ENCODE measurements at regions not wholly inside any gene's neighbourhood (a gene's known extent, or its start where the extent isn't known, plus 50 kb on each side); places are given as distances from the start of the nearest gene placed in this dataset.

DNA sequence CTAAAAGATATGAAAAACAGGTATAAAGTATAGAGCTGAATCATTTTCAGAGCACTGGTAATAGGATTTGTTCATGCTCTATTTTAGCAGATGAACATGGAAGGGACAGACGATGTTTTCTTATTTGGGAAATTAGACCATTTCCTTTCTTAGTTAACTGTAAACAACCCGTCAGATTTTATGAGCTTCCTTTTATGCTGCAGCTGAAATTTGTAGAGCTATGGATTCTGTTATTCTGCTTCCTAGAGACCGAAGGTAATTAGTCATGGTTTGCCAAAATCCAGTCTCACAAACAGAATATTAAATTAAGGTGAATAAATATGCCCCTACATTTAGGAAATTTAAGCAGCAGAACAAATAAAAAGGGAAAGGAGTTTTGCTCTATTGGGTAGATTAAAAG, 180.2 kb upstream of the SYT1 start:
- H3K27ac ChIP-seq, result no peak overlapping the region
- DNase-seq (ENCODE audit: low spot score), result no peak

DNA sequence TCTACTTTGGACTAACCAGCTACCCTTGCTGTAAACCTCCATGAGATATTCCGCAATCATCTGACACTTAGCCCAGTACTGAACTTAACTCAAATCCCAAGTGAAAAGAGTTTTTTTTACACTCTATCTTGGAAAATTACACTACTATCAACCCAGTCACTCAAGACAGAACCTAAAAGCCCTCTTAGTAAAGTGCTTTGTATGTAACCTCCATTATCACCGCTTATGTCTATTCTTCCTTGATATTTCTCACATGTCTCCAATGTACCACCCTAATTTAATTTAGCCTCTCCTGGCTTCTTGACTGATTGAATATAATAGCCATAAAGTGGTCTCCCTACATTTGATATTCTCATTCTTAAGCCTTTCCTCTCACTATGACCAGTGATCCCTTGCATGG, 168.8 kb upstream of the SYT1 start:
- TF ChIP-seq, protein P1, sequence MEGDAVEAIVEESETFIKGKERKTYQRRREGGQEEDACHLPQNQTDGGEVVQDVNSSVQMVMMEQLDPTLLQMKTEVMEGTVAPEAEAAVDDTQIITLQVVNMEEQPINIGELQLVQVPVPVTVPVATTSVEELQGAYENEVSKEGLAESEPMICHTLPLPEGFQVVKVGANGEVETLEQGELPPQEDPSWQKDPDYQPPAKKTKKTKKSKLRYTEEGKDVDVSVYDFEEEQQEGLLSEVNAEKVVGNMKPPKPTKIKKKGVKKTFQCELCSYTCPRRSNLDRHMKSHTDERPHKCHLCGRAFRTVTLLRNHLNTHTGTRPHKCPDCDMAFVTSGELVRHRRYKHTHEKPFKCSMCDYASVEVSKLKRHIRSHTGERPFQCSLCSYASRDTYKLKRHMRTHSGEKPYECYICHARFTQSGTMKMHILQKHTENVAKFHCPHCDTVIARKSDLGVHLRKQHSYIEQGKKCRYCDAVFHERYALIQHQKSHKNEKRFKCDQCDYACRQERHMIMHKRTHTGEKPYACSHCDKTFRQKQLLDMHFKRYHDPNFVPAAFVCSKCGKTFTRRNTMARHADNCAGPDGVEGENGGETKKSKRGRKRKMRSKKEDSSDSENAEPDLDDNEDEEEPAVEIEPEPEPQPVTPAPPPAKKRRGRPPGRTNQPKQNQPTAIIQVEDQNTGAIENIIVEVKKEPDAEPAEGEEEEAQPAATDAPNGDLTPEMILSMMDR (IDR thresholded peaks at IDR 0.05), result no peak
- no peak overlapping the region for H3K4me3 ChIP-seq
- no peak overlapping the region for H3K27ac ChIP-seq
- DNase-seq (ENCODE audit: low spot score), result no peak

More for the DNA sequence above, 180.2 kb upstream of the SYT1 start:
- TF ChIP-seq, protein P1 (IDR thresholded peaks at IDR 0.05), result no peak
- no peak overlapping the region for H3K4me3 ChIP-seq

DNA sequence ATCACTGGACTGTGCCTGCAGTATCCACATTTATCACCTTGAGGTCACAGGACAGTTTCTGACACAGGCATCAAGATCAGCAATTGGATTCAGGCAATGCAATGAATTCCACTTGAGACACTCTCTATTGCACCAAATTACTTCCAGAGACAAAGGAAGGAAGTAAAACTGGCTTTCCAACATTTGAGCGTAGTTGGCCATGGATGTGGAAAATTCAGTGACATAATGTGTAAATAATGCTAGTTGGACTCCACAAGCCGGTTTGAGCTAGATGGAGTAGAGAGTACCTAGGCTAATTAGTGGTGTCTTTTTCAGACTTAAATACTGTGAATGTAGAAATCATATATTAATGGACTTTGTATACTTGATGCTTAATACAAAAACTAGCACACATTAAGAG, 168.3 kb upstream of the SYT1 start:
- DNase-seq (ENCODE audit: low spot score), result no peak
- no peak overlapping the region for H3K4me3 ChIP-seq
- TF ChIP-seq, protein P1 (IDR thresholded peaks at IDR 0.05), result no peak
- no peak overlapping the region for H3K27ac ChIP-seq

DNA sequence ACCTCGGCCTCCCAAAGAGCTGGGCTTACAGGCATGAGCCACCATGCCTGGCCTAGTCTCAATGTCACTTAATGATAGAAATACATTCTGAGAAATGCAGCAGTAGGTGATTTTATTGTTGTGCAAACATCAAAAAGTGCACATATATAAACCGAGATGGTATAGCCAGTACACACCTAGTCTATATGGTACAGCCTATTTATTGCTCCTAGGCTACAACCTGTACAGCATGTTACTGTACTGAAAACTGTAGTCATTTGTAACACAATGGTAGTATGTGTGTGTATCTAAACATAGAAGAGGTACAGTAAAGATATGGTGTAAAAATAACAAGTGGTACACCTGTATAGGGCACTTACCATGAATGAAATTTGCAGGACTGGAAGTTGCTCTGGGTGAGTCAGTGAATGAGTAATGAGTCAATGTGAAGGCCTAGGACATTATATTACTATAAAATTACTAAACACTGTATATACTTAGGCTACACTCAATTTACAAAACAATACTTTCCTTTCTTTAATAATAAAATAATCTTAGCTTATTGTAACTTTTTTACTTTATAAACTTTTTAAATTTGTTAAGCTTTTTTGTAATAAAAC, 166.7 kb upstream of the SYT1 start:
- no peak for DNase-seq (ENCODE audit: low spot score)
- no peak overlapping the region for H3K4me3 ChIP-seq
- H3K27ac ChIP-seq, result no peak overlapping the region
- TF ChIP-seq, protein P1 (IDR thresholded peaks at IDR 0.05), result no peak

DNA sequence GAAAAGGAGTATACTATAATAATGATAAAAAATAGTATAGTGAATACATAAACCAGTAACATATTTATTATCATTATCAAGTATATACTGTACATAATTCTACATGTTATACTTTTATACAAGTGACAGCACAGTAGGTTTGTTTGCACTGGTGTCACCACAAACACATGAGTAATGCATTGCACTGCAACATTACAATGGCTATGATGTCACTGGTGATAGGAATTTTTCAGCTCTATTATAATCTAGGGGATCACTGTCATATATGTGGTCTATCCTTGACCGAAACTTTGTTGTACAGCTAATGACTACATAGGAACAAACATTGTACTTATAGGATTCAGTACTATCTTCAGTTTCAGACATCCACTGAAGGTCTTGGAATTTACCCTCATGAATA, 165.8 kb upstream of the SYT1 start:
- TF ChIP-seq, protein P1 (IDR thresholded peaks at IDR 0.05), result no peak
- no peak overlapping the region for H3K27ac ChIP-seq
- no peak for DNase-seq (ENCODE audit: low spot score)
- H3K4me3 ChIP-seq, result no peak overlapping the region

DNA sequence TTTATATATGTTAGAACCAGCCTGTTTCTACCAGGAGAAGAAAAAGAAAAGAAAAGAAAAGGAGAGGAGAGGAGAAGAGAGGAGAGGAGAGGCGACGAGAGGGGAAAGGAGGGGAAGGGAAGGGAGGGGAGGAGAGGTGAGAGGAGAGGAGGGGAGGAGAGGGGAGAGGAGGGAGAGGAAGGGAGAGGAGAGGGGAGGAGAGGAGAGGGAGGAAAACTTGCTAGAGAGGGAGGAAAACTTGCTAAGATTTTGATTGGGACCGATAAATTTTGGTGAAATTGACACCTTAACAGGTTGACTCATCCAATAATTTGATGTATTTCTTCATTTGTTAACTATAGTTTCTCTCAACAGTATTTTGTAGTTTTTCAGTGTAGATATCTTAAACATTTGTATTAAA, 164.0 kb upstream of the SYT1 start:
- Histone ChIP-seq H3K27ac (no peak overlapping the region), H3K4me3 (no peak overlapping the region)
- DNase-seq (ENCODE audit: low spot score), result no peak
- TF ChIP-seq, protein P1 (IDR thresholded peaks at IDR 0.05), result no peak

DNA sequence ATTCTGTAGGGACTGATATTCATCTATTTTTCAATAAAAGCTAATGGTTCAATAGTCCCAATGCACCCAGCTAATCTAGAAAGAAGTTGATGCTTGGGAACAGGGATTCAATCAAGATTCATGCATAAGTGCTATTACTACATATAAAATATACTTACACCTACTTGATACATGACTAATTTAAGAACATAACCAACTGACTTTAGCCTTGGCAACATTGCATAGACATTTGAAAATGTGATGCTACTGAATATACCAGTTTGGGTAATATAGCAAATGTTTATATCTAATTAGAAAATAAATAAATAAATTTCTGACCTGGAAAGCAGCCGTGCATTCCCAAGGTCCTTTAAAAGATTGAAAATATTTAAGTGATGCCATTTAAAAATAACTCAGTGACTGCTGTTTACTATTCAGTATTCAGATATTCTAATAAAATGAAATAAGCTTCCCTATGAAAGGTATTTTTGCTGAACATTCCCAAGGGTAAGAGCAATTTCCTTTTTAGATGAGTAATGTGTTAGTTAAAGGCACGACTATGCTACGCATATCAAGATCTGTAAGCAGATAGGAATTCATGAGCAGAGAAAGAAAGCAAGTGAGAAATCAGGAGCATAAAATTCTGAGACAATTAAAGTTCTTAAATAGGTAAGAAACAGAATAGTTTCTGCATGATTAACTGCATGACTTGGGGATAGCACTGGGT, 160.6 kb upstream of the SYT1 start:
- Histone ChIP-seq H3K27ac (no peak overlapping the region), H3K4me3 (no peak overlapping the region)
- DNase-seq (ENCODE audit: low spot score), result no peak
- TF ChIP-seq, protein P1 (IDR thresholded peaks at IDR 0.05), result no peak
